ENCODE measurements at regions not wholly inside any gene's neighbourhood (a gene's known extent, or its start where the extent isn't known, plus 50 kb on each side); places are given as distances from the start of the nearest gene placed in this dataset.

- TF ChIP-seq CTCF (conservative IDR thresholded peaks at IDR 0.05; ENCODE audit: low read depth, low read length) = no peak
- no peak overlapping the region for H3K4me3 ChIP-seq (ENCODE audit: low read length)
- no peak for DNase-seq (ENCODE audit: low read depth)
Measured at GRCh38 chr4:61067381-61067780, 132.7 kb upstream of the ADGRL3 start.

- DNase-seq (ENCODE audit: low read depth) = no peak
- TF ChIP-seq CTCF (conservative IDR thresholded peaks at IDR 0.05; ENCODE audit: low read depth, low read length) = no peak
- no peak overlapping the region for H3K4me3 ChIP-seq (ENCODE audit: low read length)
Measured at GRCh38 chr4:61068060-61068459, 132.1 kb upstream of the ADGRL3 start.

GRCh38 chr4:61068745-61069144 is 131.4 kb upstream of the ADGRL3 start:
- H3K4me3 ChIP-seq (ENCODE audit: low read length) = no peak overlapping the region
- DNase-seq (ENCODE audit: low read depth) = peak; percentile 57
- no peak for TF ChIP-seq CTCF (conservative IDR thresholded peaks at IDR 0.05; ENCODE audit: low read depth, low read length)

GRCh38 chr4:61070269-61070668 is 129.9 kb upstream of the ADGRL3 start:
- DNase-seq (ENCODE audit: low read depth) = no peak
- no peak overlapping the region for H3K4me3 ChIP-seq (ENCODE audit: low read length)
- no peak for TF ChIP-seq CTCF (conservative IDR thresholded peaks at IDR 0.05; ENCODE audit: low read depth, low read length)

GRCh38 chr4:61079427-61079826 is 120.7 kb upstream of the ADGRL3 start:
- no peak overlapping the region for H3K4me3 ChIP-seq (ENCODE audit: low read length)
- no peak for DNase-seq (ENCODE audit: low read depth)
- no peak for TF ChIP-seq CTCF (conservative IDR thresholded peaks at IDR 0.05; ENCODE audit: low read depth, low read length)

GRCh38 chr4:61079976-61080375 is 120.2 kb upstream of the ADGRL3 start:
- no peak for TF ChIP-seq CTCF (conservative IDR thresholded peaks at IDR 0.05; ENCODE audit: low read depth, low read length)
- H3K4me3 ChIP-seq (ENCODE audit: low read length) = no peak overlapping the region
- DNase-seq (ENCODE audit: low read depth) = no peak

- H3K4me3 ChIP-seq (ENCODE audit: low read length) = no peak overlapping the region
- DNase-seq (ENCODE audit: low read depth) = no peak
- no peak for TF ChIP-seq CTCF (conservative IDR thresholded peaks at IDR 0.05; ENCODE audit: low read depth, low read length)
Measured at GRCh38 chr4:61085534-61085933, 114.6 kb upstream of the ADGRL3 start.

Measured in retinal pigment epithelial cell (primary cell).